DND-41 (cell line): ENCODE measurements at regions not wholly inside any gene's neighbourhood (a gene's known extent, or its start where the extent isn't known, plus 50 kb on each side); places are given as distances from the start of the nearest gene placed in this dataset.

Experiments used
- ATAC-seq: fragments of 200-7000 bp; cut with Tn5 transposase; 3 replicates; pipeline ENCODE4 v1.9.1; 2021; ENCODE audit warnings: low read depth; ENCODE audit not compliant: insufficient read depth
- DNase-seq: peaks from one replicate; pipeline ENCODE4 v3.0.0-alpha.2; 2020
- H2AFZ ChIP-seq: 2 replicates; pipeline ENCODE4 v1.6.0; 2012; ENCODE audit warnings: low read depth, low read length
- H3K27ac ChIP-seq: 2 replicates; pipeline ENCODE4 v1.5.1; 2012; ENCODE audit warnings: low read length, inconsistent platforms
- H3K27me3 ChIP-seq: fragments of 200-600 bp; sonication (generic); 2 replicates; pipeline ENCODE4 v1.6.0; 2012; ENCODE audit warnings: low read length, mild to moderate bottlenecking, inconsistent platforms; ENCODE audit not compliant: insufficient read depth, poor library complexity
- H3K36me3 ChIP-seq: 2 replicates; pipeline ENCODE4 v1.5.1; 2012; ENCODE audit warnings: low read length, inconsistent platforms; ENCODE audit not compliant: insufficient read depth
- H3K4me1 ChIP-seq: 2 replicates; pipeline ENCODE4 v1.5.1; 2012; ENCODE audit warnings: mild to moderate bottlenecking, low read length; ENCODE audit not compliant: insufficient read depth
- H3K4me2 ChIP-seq: 2 replicates; pipeline ENCODE4 v1.6.0; 2012; ENCODE audit warnings: mild to moderate bottlenecking, moderate library complexity, low read length, inconsistent platforms; ENCODE audit not compliant: insufficient read depth
- H3K4me3 ChIP-seq, 2 experiments: fragments of 200-600 bp in 1 of 2; shearing (Covaris generic) in 1 of 2; 2 replicates each; pipeline ENCODE4 v1.5.1; 2012 to 2016; ENCODE audit warnings: inconsistent platforms in 2 of 2, low read length in 2 of 2, mild to moderate bottlenecking in 2 of 2, low read depth in 1 of 2, moderate library complexity in 1 of 2
- H3K79me2 ChIP-seq: 2 replicates; pipeline ENCODE4 v1.6.0; 2012; ENCODE audit warnings: low read length, inconsistent platforms; ENCODE audit not compliant: insufficient read depth
- H3K9ac ChIP-seq: 2 replicates; pipeline ENCODE4 v1.6.0; 2012; ENCODE audit warnings: low read depth, mild to moderate bottlenecking, inconsistent platforms, low read length, moderate library complexity
- H3K9me3 ChIP-seq: 2 replicates; pipeline ENCODE4 v1.5.1; 2012; ENCODE audit warnings: low read length, moderate library complexity, mild to moderate bottlenecking, inconsistent platforms; ENCODE audit not compliant: insufficient read depth, severe bottlenecking
- H4K20me1 ChIP-seq: 2 replicates; pipeline ENCODE4 v1.6.0; 2012; ENCODE audit warnings: low read length; ENCODE audit not compliant: insufficient read depth
- CTCF ChIP-seq: IDR thresholded peaks from 2 replicates; pipeline ENCODE4 v1.5.1; 2012; ENCODE audit warnings: borderline replicate concordance, low read length, moderate library complexity, mild to moderate bottlenecking; ENCODE audit not compliant: poor library complexity, severe bottlenecking; ENCODE audit errors: extremely low read depth
- EZH2 ChIP-seq: IDR thresholded peaks from 3 replicates; pipeline ENCODE4 v1.6.1; 2012; ENCODE audit warnings: borderline replicate concordance, low read depth, mild to moderate bottlenecking, moderate library complexity, low read length, inconsistent platforms; ENCODE audit not compliant: severe bottlenecking

GRCh38 chr10:3539696-3540383 is 245.2 kb downstream of the KLF6 start:
- H3K79me2 ChIP-seq: no peaks in the 10 kb centered on the region
- H3K4me2 ChIP-seq: no peak overlapping the region

GRCh38 chr10:3538656-3539531 is 246.1 kb downstream of the KLF6 start:
- no peak; the same call in 2 of the 3 replicates for ATAC-seq
- no peaks in the 10 kb centered on the region for H3K36me3 ChIP-seq
- no peaks in the 10 kb centered on the region for H3K4me1 ChIP-seq
- no peaks in the 10 kb centered on the region for H3K9me3 ChIP-seq
- no peak overlapping the region for H2AFZ ChIP-seq
- H3K79me2 ChIP-seq: no peaks in the 10 kb centered on the region
- H3K27me3 ChIP-seq: no peaks in the 10 kb centered on the region
- H4K20me1 ChIP-seq: no peaks in the 10 kb centered on the region
- H3K4me2 ChIP-seq: no peak overlapping the region
- no peak overlapping the region for H3K27ac ChIP-seq
- TF ChIP-seq EZH2: no peak
- no peak for TF ChIP-seq CTCF
- no peak for DNase-seq
- no peak overlapping the region for H3K4me3 ChIP-seq
- H3K9ac ChIP-seq: no peak overlapping the region

More at GRCh38 chr10:3539696-3540383, 245.2 kb downstream of the KLF6 start:
- DNase-seq (no peak), ATAC-seq (no peak)
- Histone ChIP-seq H3K4me1 (no peaks in the 10 kb centered on the region), H3K36me3 (no peaks in the 10 kb centered on the region), H4K20me1 (no peaks in the 10 kb centered on the region), H3K4me3 (no peak overlapping the region), H2AFZ (no peak overlapping the region), H3K9me3 (no peaks in the 10 kb centered on the region), H3K27me3 (no peaks in the 10 kb centered on the region), H3K9ac (no peak overlapping the region), H3K27ac (no peak overlapping the region)
- no peak for TF ChIP-seq EZH2

GRCh38 chr10:3538291-3538655 is 246.7 kb downstream of the KLF6 start:
- no peak for TF ChIP-seq EZH2
- H3K79me2 ChIP-seq: no peaks in the 10 kb centered on the region
- no peak overlapping the region for H3K4me3 ChIP-seq
- H3K4me2 ChIP-seq: no peak overlapping the region
- H3K9me3 ChIP-seq: no peaks in the 10 kb centered on the region
- H2AFZ ChIP-seq: no peak overlapping the region
- H4K20me1 ChIP-seq: no peaks in the 10 kb centered on the region
- H3K4me1 ChIP-seq: no peaks in the 10 kb centered on the region
- H3K36me3 ChIP-seq: no peaks in the 10 kb centered on the region
- H3K27ac ChIP-seq: no peak overlapping the region
- no peak for ATAC-seq
- no peaks in the 10 kb centered on the region for H3K27me3 ChIP-seq
- DNase-seq: no peak
- no peak overlapping the region for H3K9ac ChIP-seq

GRCh38 chr10:3537518-3537917 is 247.5 kb downstream of the KLF6 start:
- H3K79me2 ChIP-seq: no peaks in the 10 kb centered on the region
- H3K9ac ChIP-seq: no peak overlapping the region
- H4K20me1 ChIP-seq: no peaks in the 10 kb centered on the region
- H3K4me2 ChIP-seq: no peak overlapping the region
- no peak for TF ChIP-seq CTCF
- no peak for TF ChIP-seq EZH2
- no peaks in the 10 kb centered on the region for H3K36me3 ChIP-seq
- H2AFZ ChIP-seq: no peak overlapping the region
- no peaks in the 10 kb centered on the region for H3K27me3 ChIP-seq
- no peak for ATAC-seq
- no peak overlapping the region for H3K27ac ChIP-seq
- H3K4me1 ChIP-seq: no peaks in the 10 kb centered on the region
- H3K4me3 ChIP-seq: no peak overlapping the region
- no peaks in the 10 kb centered on the region for H3K9me3 ChIP-seq
- no peak for DNase-seq
